ENCODE measurements at regions not wholly inside any gene's neighbourhood (a gene's known extent, or its start where the extent isn't known, plus 50 kb on each side); places are given as distances from the start of the nearest gene placed in this dataset.

GRCh38 chr9:16174915-16175314, 622.1 kb downstream of the CCDC171 start:
- CTCF ChIA-PET (ENCODE audit: low intra/inter-chr PET ratio) = no interaction called here
- ATAC-seq = no peak

More at GRCh38 chr9:16174915-16175314, 622.1 kb downstream of the CCDC171 start:
- Histone ChIP-seq H3K9me3 (replicated peaks; ENCODE audit: control insufficient read depth, insufficient read depth, low read depth, low read length) (no peaks in the 10 kb centered on the region), H3K4me3 (no peak overlapping the region), H3K9me1 (ENCODE audit: control insufficient read depth, insufficient read depth, low read length) (no peaks in the 10 kb centered on the region), H3K4me1 (replicated peaks in 1 of 2; ENCODE audit: control insufficient read depth in 2 of 2, insufficient read depth in 2 of 2, low read length in 2 of 2) (no peaks in the 10 kb centered on the region), H3K79me2 (ENCODE audit: control insufficient read depth, insufficient read depth, low read length) (no peaks in the 10 kb centered on the region), H3K36me3 (ENCODE audit: control insufficient read depth, insufficient read depth, low read length) (no peaks in the 10 kb centered on the region), H3K27me3 (ENCODE audit: control insufficient read depth in 2 of 2, insufficient read depth in 2 of 2, low read length in 2 of 2) (no peaks in the 10 kb centered on the region), H3K9ac (ENCODE audit: insufficient read depth in 1 of 2, low read depth in 2 of 2, low read length in 2 of 2) (no peak overlapping the region), H3K27ac (ENCODE audit: extremely low read depth, low read depth, low read length) (no peak overlapping the region), H2AFZ (ENCODE audit: low read depth, low read length) (no peak overlapping the region), H3K4me2 (ENCODE audit: insufficient read depth, low read length) (no peak overlapping the region), H4K20me1 (replicated peaks; ENCODE audit: control insufficient read depth, insufficient read depth, low read length) (no peaks in the 10 kb centered on the region)
- in situ Hi-C loops (cut with MboI) (no loop called here), intact Hi-C loops (cut with micrococcal nuclease) (no loop called here)
- TF ChIP-seq PATZ1 (CRISPR knock-in tag; IDR thresholded peaks at IDR 0.05; ENCODE audit: borderline replicate concordance) = no peak
- no peak for TF ChIP-seq ZNF165 (CRISPR knock-in tag; IDR thresholded peaks at IDR 0.05; ENCODE audit: borderline replicate concordance)
- TF ChIP-seq ARID4B (CRISPR knock-in tag; IDR thresholded peaks at IDR 0.05) = no peak
- TF ChIP-seq RBM22 (IDR thresholded peaks at IDR 0.05; ENCODE audit: low read depth, low read length, poor library complexity, severe bottlenecking) = no peak
- no peak for TF ChIP-seq TEAD2 (tag; IDR thresholded peaks at IDR 0.05)
- TF ChIP-seq, protein P1, sequence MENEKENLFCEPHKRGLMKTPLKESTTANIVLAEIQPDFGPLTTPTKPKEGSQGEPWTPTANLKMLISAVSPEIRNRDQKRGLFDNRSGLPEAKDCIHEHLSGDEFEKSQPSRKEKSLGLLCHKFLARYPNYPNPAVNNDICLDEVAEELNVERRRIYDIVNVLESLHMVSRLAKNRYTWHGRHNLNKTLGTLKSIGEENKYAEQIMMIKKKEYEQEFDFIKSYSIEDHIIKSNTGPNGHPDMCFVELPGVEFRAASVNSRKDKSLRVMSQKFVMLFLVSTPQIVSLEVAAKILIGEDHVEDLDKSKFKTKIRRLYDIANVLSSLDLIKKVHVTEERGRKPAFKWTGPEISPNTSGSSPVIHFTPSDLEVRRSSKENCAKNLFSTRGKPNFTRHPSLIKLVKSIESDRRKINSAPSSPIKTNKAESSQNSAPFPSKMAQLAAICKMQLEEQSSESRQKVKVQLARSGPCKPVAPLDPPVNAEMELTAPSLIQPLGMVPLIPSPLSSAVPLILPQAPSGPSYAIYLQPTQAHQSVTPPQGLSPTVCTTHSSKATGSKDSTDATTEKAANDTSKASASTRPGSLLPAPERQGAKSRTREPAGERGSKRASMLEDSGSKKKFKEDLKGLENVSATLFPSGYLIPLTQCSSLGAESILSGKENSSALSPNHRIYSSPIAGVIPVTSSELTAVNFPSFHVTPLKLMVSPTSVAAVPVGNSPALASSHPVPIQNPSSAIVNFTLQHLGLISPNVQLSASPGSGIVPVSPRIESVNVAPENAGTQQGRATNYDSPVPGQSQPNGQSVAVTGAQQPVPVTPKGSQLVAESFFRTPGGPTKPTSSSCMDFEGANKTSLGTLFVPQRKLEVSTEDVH (IDR thresholded peaks at IDR 0.05; ENCODE audit: low read depth, partially characterized antibody) = no peak
- DNase-seq (ENCODE audit: extremely low read depth in 1 of 4, low spot score in 3 of 4) (no peak), FAIRE-seq (no peak)
- BruUV-seq (replicated peaks) = no TSS peak
- POLR2A ChIA-PET = no interaction called here

Data from K562 (cell line).